HG03066 (cell line): ENCODE measurements at regions not wholly inside any gene's neighbourhood (a gene's known extent, or its start where the extent isn't known, plus 50 kb on each side); places are given as distances from the start of the nearest gene placed in this dataset.
"Not testable (repeated sequence)": the region's sequence is repeated elsewhere in the genome, so short reads cannot be mapped to it uniquely, and the experiment has no call there.

Experiments used
- ATAC-seq: cut with Tn5 transposase; IDR thresholded peaks from one replicate; pipeline ENCODE4 v1.9.1; 2021; ENCODE audit warnings: low read depth; ENCODE audit not compliant: unreplicated experiment

- ATAC-seq = no peak
Measured at GRCh38 chrX:40418813-40419195, 162.0 kb upstream of the ATP6AP2 start.

GRCh38 chrX:40418146-40418812, 162.5 kb upstream of the ATP6AP2 start:
- ATAC-seq = no peak

DNA sequence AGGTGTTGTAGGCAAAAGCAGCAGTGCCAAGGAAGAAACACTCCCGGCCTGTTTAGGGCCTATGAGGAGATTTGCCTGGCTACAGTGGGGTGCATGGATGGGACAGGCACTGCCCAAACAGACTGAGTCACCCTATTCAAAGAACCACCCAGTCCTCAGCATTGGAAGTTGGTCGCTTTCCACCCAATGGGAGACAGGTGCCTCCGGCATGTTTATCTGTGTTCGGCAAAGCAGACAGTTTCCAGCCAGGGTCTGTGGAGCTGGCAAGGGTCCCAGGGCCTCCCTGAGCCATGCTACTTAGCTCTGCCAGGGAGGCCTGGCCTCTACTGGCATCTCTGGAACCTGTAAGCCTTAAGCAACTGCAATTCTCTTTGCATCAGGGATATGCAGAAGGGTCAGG, 165.1 kb upstream of the ATP6AP2 start:
- ATAC-seq = no peak

GRCh38 chrX:40414335-40414734, 166.4 kb upstream of the ATP6AP2 start:
- no peak for ATAC-seq

DNA sequence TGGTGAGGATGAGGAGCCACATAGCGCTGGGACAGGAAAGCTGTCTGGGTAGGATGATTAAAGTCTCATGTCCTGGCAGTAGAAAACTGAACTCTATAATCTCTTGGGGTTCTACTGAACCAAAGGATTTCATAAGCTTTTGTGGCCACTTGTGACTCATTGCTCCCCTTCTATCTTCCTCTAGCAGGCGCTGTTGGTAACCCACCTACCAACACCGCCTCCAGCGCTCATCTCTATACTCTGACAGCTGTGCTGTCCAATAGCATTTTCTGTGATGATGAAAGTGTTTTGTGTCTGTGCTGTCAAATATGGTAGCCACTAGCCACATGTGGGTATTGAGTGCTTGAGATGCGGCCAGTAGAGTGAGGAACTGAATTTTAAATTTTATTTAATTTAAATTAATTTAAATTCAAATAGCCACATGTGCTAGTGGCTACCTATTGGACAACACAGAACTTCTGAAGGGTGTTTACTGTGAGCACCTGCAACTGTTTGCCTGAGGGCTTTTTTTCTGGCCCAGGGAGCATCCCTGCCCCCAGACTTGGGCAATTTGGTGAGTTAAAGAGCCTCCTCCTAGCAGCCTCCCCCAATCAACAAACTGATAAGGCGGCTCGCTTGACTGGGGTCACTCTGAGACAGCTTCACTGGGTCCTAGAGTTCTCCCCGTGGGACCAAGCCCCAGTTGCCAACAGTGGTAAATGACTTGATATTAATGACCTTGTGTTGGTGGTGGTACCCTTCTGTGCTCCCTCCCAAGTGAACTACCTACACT, 169.2 kb upstream of the ATP6AP2 start:
- ATAC-seq = no peak

- no peak for ATAC-seq
Measured at GRCh38 chrX:40410859-40411258, 169.9 kb upstream of the ATP6AP2 start.

DNA sequence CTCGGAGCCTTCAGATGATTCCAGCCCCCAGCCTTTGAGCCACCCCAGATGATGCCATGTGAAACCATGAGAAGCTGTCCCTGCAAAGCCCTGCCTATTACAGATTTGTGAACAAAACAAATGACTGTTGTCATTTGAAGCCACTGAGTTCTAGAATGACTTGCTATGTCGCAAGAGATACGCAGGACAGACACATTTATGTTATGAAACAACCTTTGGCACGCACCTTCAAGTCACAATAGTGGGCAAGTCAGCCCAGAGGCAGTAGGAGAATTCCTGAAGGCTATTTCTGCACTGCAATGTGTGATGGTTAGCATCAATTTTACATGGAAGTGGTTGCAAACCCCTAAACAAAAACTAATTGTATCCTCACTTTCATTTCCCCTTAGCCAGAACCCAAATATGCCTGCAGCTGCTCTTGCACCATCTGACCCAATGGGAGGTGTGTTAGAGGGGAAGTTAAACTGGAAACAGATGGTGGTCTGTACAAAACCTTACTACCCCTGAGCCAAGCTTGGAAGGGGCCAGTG, 174.4 kb upstream of the ATP6AP2 start:
- ATAC-seq = no peak

DNA sequence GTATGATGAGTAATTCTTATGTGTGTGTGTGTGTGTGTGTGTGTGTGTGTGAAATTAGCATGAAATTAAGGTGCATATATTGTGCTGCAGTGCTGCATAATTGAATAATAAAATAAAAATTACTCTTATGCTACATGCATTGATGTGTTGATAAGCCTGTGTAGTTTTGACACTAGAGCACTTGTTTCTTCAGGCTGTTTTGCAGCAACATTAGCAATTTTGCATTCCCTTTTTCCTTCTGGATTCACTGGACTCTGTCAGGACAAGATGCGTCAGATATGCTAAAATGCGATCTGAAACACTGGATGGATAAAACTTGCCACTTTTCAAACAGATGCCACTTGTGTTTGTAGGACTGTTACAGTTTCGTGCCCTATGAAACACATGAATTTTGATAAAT, 175.4 kb upstream of the ATP6AP2 start:
- ATAC-seq = no peak

DNA sequence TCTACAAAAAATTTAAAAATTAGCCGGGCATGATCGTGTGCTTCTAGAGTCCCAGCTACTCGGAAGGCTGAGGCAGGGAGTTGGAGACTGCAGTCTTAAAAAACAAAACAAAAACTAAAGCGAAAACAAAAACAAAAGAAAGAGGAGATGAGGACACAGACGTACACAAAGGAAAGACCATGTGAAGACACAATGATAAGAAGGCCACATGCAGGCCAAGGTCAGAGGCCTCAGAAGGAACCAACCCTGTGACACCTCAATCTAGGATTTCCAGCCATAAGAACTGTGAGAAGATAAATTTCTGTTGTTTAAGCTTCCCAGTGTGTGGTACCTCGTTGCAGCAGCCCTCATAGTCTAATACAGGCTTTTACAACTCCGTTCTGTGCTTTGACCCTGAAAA, 177.0 kb upstream of the ATP6AP2 start:
- ATAC-seq = no peak

- ATAC-seq = no peak
Measured at GRCh38 chrX:40402831-40403533, 177.8 kb upstream of the ATP6AP2 start.

DNA sequence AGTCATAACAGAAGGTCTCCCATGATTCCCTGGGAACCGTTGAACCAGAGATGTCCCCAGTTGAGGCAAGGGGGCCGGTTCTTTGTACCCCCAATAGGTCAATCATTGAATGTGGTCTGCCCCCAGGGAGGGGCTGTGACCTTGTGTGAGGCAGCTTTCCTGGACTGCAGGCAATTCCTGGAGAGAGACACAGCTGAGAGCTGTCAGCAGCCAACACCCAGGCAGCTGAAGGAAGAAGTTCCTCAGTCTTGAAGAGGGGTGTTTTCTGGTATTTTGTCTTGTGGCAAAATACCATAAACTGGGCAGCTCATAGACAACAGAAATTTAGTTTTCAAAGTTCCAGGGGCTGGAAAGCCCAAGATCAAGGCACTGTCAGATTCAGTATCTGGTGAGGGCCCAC, 185.7 kb upstream of the ATP6AP2 start:
- ATAC-seq = no peak

DNA sequence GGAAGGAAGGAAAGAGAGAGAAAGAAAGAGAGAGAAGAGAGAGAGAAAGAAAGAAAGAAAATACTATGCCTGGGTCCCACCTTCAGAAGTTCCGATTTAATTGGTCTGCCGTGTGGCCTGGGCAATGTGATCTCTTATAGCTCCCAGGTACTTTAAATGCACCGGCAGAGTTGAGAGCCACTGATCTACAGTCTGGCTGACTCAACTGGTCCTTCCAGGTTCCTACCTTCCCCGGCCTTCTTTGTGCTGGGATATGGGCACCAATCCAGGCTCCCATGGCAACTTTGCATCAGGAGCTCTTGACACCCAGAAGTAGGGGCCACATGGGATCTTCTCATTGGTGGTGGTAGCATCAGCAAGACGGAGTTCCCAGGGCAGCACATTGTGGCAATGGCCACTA, 186.5 kb upstream of the ATP6AP2 start:
- ATAC-seq = no peak

DNA sequence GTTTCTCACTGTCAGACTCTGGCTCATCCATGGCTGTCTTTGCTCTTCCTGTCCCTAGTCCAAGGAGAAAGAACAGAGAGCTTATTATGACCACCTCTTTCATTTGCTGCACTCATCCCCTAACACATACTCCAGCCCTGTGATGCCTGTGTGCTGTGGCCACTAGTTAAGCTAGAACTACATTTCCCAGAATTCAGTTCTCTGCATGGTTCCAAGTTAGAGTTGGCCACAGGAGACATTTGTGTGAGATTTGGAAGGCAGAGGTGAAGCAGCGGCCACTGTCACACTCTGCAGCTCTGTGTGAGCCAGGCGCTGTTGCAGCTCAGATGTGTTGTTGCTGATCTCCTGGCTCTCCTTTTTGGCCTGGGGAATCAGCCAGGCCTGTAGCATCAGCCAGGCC, 188.2 kb upstream of the ATP6AP2 start:
- ATAC-seq = no peak

DNA sequence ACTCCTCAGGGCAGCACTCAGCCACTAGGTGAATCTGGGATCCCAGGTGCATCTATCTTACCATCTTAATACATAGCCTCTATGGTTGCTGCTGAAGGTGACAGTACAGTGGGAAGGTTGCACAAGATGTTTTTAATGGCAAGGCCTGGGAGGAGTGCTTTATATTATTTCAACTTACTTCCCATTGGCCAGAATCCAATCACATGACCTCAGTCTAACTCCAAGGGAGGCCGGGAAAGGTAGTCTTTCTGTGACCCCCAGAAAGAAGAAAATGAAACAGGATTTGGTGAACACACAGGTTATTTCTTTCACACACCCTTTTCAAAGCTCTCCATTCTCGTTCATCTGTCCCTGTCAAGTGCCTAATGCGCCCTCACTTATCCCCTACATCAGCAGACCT, 189.1 kb upstream of the ATP6AP2 start:
- ATAC-seq = no peak

GRCh38 chrX:40389555-40389954, 191.2 kb upstream of the ATP6AP2 start:
- no peak for ATAC-seq

GRCh38 chrX:40388441-40388840, 192.3 kb upstream of the ATP6AP2 start:
- no peak for ATAC-seq

DNA sequence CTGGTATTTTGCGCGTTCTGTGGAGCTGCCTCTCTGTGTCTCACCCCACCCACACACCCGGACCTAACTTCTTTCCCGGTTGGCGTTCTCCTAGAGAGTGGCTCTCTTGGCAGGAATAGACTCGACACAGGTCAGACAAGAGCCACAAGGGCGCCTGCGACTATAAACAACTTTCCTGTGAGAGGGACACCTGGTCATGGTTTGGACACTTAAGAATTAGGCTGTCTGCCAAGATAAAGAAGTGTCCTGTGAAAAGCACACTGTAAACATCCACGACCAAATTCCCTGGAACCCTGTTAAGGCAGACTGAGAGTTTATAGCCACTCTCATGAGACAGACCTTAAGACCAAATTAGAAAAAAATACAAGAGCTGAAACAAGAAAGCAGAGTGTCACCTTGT, 192.9 kb upstream of the ATP6AP2 start:
- ATAC-seq = not testable (repeated sequence)

DNA sequence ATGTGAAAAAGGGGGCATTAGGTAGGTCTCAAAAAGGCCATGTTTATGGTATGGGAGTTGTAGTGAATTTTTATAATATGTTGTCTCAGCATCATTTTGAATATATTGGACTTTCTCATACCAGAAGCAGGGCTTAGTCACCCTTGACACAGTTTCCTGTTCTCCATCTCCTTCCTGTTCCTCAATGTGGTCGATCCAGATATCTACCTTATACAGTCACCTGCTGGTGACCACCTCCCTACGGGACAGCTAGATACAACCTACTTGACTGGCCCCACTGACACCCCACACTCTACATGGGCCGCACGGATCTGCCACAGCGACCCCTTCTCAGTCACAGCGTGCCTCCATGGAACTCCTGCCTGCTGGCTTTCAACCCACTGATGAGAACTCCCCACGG, 193.5 kb upstream of the ATP6AP2 start:
- not testable (repeated sequence) for ATAC-seq

GRCh38 chrX:40385682-40386081, 195.1 kb upstream of the ATP6AP2 start:
- ATAC-seq = no peak

- no peak for ATAC-seq
Measured at GRCh38 chrX:40385256-40385655, 195.5 kb upstream of the ATP6AP2 start.

- ATAC-seq = no peak
Measured at GRCh38 chrX:40383969-40384368, 196.8 kb upstream of the ATP6AP2 start.
